ENCODE measurements at regions not wholly inside any gene's neighbourhood (a gene's known extent, or its start where the extent isn't known, plus 50 kb on each side); places are given as distances from the start of the nearest gene placed in this dataset.

- Histone ChIP-seq H3K27ac (ENCODE audit: low read length) (no peak overlapping the region), H3K4me1 (ENCODE audit: control insufficient read depth, insufficient read depth, low read length) (no peaks in the 10 kb centered on the region), H3K4me3 (ENCODE audit: low read depth in 2 of 2, low read length in 2 of 2) (no peak overlapping the region), H3K27me3 (ENCODE audit: control insufficient read depth, insufficient read depth, low read length) (no peaks in the 10 kb centered on the region), H3K9me3 (ENCODE audit: control insufficient read depth, insufficient read depth, low read depth, low read length) (no peaks in the 10 kb centered on the region), H3K36me3 (ENCODE audit: control insufficient read depth, insufficient read depth, low read length) (no peaks in the 10 kb centered on the region)
- no peak for DNase-seq (ENCODE audit: low read depth, low spot score)
- in situ Hi-C loops (cut with HindIII; ENCODE audit: low pct_unique_long_range_greater_than_20kb, low sequenced_read_pairs) = no loop called here
- TF ChIP-seq CTCF (IDR thresholded peaks at IDR 0.05) = no peak
- TF ChIP-seq TCF7L2 (IDR thresholded peaks at IDR 0.05; ENCODE audit: low read depth, low read length) = no peak
- TF ChIP-seq REST (IDR thresholded peaks at IDR 0.05; ENCODE audit: insufficient read depth in 1 of 2, low read depth in 2 of 2, low read length in 1 of 2) = no peak
- TF ChIP-seq POLR2AphosphoS5 (IDR thresholded peaks at IDR 0.05; ENCODE audit: low read depth, low read length) = no peak
- TF ChIP-seq SIN3A (IDR thresholded peaks at IDR 0.05; ENCODE audit: borderline replicate concordance, insufficient read depth, low read depth, low read length) = no peak
- intact Hi-C loops (cut with micrococcal nuclease; ENCODE audit: unreplicated experiment) = no loop called here
- ATAC-seq = no peak
- BruUV-seq (replicated peaks) = no TSS peak
- ChIA-PET CTCF (no interaction called here), POLR2A (no interaction called here)
These were observed 779.3 kb upstream of the BRINP3 start for GRCh38 chr1:191256917-191257316.

GRCh38 chr1:191260056-191260455 lies 782.4 kb upstream of the BRINP3 start:
- POLR2A ChIA-PET = no interaction called here
- ATAC-seq (no peak), DNase-seq (ENCODE audit: low read depth, low spot score) (no peak)
- no peak overlapping the region for H3K4me3 ChIP-seq (ENCODE audit: low read depth in 2 of 2, low read length in 2 of 2)
- no peaks in the 10 kb centered on the region for H3K9me3 ChIP-seq (ENCODE audit: control insufficient read depth, insufficient read depth, low read depth, low read length)
- BruUV-seq (replicated peaks) = no TSS peak
- H3K27ac ChIP-seq (ENCODE audit: low read length) = no peak overlapping the region
- H3K36me3 ChIP-seq (ENCODE audit: control insufficient read depth, insufficient read depth, low read length) = no peaks in the 10 kb centered on the region
- intact Hi-C loops (cut with micrococcal nuclease; ENCODE audit: unreplicated experiment) = loop anchor here (5.0 kb wide), 1 partner anchor 803 kb away; no protein-coding TSS in a partner anchor
- TF ChIP-seq REST (IDR thresholded peaks at IDR 0.05; ENCODE audit: insufficient read depth in 1 of 2, low read depth in 2 of 2, low read length in 1 of 2) (no peak), CTCF (IDR thresholded peaks at IDR 0.05) (no peak), SIN3A (IDR thresholded peaks at IDR 0.05; ENCODE audit: borderline replicate concordance, insufficient read depth, low read depth, low read length) (no peak), POLR2AphosphoS5 (IDR thresholded peaks at IDR 0.05; ENCODE audit: low read depth, low read length) (no peak), TCF7L2 (IDR thresholded peaks at IDR 0.05; ENCODE audit: low read depth, low read length) (no peak)
- CTCF ChIA-PET = no interaction called here
- in situ Hi-C loops (cut with HindIII; ENCODE audit: low pct_unique_long_range_greater_than_20kb, low sequenced_read_pairs) = no loop called here
- H3K4me1 ChIP-seq (ENCODE audit: control insufficient read depth, insufficient read depth, low read length) = no peaks in the 10 kb centered on the region
- no peaks in the 10 kb centered on the region for H3K27me3 ChIP-seq (ENCODE audit: control insufficient read depth, insufficient read depth, low read length)
